SH-SY5Y (cell line): ENCODE measurements at regions not wholly inside any gene's neighbourhood (a gene's known extent, or its start where the extent isn't known, plus 50 kb on each side); places are given as distances from the start of the nearest gene placed in this dataset.

Experiments used
- GATA2 ChIP-seq: IDR thresholded peaks from 2 replicates; pipeline ENCODE4 v1.6.1; 2011; ENCODE audit warnings: mild to moderate bottlenecking, low read depth, low read length
- GATA3 ChIP-seq: IDR thresholded peaks from 2 replicates; pipeline ENCODE4 v1.6.1; 2011; ENCODE audit warnings: low read depth, mild to moderate bottlenecking, low read length, moderate library complexity

GRCh38 chr10:47116445-47116844 is 183.6 kb upstream of the GDF10 start:
- TF ChIP-seq GATA3 (no peak), GATA2 (no peak)
